ENCODE measurements at regions not wholly inside any gene's neighbourhood (a gene's known extent, or its start where the extent isn't known, plus 50 kb on each side); places are given as distances from the start of the nearest gene placed in this dataset.

DNA sequence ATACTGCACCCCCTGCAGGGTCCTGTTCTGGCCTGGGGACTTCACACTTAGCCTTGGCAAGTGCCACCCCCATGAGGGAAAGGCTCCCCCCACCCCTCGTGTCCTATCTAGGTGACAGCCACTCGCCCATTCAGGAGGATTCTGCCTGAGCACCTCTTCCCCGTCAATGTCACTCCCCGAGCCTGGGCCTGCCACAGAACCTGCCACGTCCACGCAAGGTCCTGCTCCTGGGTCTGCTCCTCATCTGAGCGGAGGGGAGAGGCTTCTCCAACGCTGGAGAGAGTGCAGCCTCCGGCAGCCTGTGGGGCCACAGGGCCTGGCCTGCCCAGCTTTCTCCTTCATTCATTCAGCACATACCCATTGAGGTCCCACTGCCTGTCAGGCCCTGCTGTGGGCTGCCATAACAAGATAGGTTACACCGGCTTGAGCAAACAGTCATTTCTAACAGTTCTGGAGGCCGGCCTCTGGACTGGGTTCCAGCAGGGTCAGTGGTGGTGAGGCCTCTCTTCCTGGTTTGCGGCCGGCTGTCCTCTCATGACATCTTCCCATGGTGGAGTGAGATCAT is 92.0 kb upstream of the RET start:
- H3K27ac ChIP-seq, result no peak overlapping the region
- TF ChIP-seq ZFX (IDR thresholded peaks at IDR 0.05; ENCODE audit: borderline replicate concordance), result no peak
- TF ChIP-seq CTCF (IDR thresholded peaks at IDR 0.05), result no peak

DNA sequence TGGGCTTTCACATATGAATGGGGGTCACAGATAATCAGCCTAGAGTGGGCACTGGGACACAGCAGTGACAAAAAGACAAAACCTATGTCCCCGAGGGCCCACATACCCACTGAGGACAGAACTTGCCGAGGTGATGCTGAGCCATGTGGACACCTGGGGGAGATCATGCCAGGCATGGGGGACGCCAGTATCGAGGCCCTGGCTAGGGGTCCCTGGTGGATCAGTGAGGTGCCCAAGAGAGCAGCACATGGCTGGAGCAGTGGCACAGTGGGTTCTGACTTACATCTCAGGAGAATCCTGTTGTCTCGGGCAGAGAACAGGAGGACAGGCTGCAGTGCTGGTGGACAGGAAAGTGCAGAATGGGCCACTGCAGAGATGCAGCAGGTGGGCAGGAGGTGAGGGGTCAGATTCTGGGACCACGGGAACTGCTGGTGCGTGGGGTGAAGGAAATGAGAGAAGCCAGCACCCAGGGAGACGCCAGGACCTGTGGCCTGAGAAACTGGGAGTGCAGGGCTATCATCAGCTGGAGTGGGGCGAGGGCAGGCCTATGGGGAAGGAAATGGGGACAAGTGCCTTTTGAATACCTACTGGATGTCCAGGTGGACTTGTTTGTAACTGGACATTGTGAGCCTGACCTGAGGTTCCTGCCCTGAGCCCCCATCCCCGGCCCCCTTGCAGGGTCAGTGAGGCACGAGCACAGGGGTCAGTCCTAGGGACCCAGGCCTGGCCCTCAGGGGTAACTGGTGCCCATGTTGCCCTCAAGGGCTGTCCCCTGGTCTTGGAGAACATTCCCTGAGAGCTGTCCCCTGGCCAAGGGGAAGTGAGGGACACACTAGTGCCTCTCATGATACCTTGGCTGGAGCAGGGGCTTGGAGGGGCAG is 91.2 kb upstream of the RET start:
- H3K27ac ChIP-seq, result no peak overlapping the region
- no peak for TF ChIP-seq ZFX (IDR thresholded peaks at IDR 0.05; ENCODE audit: borderline replicate concordance)
- no peak for TF ChIP-seq CTCF (IDR thresholded peaks at IDR 0.05)

- TF ChIP-seq CTCF (IDR thresholded peaks at IDR 0.05) (no peak), ZFX (IDR thresholded peaks at IDR 0.05; ENCODE audit: borderline replicate concordance) (no peak)
- no peak overlapping the region for H3K27ac ChIP-seq
These were observed 90.2 kb upstream of the RET start for GRCh38 chr10:42986633-42987032.

DNA sequence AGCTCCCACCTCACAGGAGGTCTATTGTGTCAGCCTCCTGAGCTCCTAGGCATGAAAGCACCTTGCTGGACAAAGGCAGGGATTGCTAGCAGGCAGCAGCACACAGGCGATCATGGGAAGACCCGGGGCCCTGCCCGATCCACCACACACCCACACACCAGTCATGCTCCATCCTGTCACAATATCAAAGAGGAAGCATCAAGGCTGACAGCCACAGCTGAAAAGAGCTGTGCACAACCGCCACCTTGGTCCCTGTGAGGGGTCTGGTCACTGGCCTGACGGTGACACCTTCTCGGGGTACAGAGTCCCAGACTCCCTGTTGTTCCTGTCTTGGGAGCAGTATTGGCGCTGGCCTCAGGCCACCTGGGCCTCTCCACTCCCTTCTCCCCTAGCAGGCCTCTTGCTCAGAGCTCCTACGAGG is 89.7 kb upstream of the RET start:
- no peak for TF ChIP-seq ZFX (IDR thresholded peaks at IDR 0.05; ENCODE audit: borderline replicate concordance)
- no peak for TF ChIP-seq CTCF (IDR thresholded peaks at IDR 0.05)
- no peak overlapping the region for H3K27ac ChIP-seq

- TF ChIP-seq ZFX (IDR thresholded peaks at IDR 0.05; ENCODE audit: borderline replicate concordance) (no peak), CTCF (IDR thresholded peaks at IDR 0.05) (no peak)
- H3K27ac ChIP-seq, result no peak overlapping the region
These were observed 89.3 kb upstream of the RET start for GRCh38 chr10:42987575-42987974.

DNA sequence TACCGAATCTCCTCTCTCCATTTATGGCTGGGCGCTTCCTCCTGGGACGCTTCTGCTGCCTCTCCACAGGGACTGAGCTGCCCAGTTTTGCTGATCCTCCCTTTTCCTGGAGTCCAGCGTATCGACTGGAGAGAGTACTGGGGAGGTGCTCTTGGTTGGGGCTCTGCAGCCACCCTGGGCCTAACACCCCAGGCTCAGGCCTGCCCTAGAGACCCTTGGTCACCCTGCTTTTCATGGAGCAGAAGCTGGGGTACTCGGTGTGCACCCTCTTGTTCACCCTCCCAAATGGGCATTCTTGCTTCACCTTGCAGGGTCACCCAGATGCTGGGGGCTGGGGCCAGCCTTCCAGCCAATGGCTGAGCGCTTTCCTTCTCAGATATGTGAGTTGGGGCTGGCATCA is 88.8 kb upstream of the RET start:
- TF ChIP-seq ZFX (IDR thresholded peaks at IDR 0.05; ENCODE audit: borderline replicate concordance), result no peak
- TF ChIP-seq CTCF (IDR thresholded peaks at IDR 0.05), result no peak
- no peak overlapping the region for H3K27ac ChIP-seq
